Endodermal cell (in vitro differentiated cells): ENCODE measurements at regions not wholly inside any gene's neighbourhood (a gene's known extent, or its start where the extent isn't known, plus 50 kb on each side); places are given as distances from the start of the nearest gene placed in this dataset.

Source experiments
- DNase-seq: peaks from one replicate; pipeline ENCODE4 v3.0.0-alpha.2; 2017
- H3K27ac ChIP-seq: 2 replicates; pipeline ENCODE4 v1.5.1; 2013; ENCODE audit warnings: mild to moderate bottlenecking, low read depth, low read length, moderate library complexity
- H3K27me3 ChIP-seq: 2 replicates; pipeline ENCODE4 v1.6.1; 2013; ENCODE audit warnings: mild to moderate bottlenecking, low read length, moderate library complexity; ENCODE audit not compliant: insufficient read depth, control insufficient read depth, poor library complexity, severe bottlenecking
- H3K36me3 ChIP-seq: 2 replicates; pipeline ENCODE4 v1.7.0; 2013; ENCODE audit warnings: mild to moderate bottlenecking, low read length, moderate library complexity; ENCODE audit not compliant: control insufficient read depth, insufficient read depth
- H3K4me1 ChIP-seq: one replicate; pipeline ENCODE4 v1.7.0; 2013; ENCODE audit warnings: low read length; ENCODE audit not compliant: control insufficient read depth, insufficient read depth
- H3K4me3 ChIP-seq: 2 replicates; pipeline ENCODE4 v1.5.1; 2013; ENCODE audit warnings: mild to moderate bottlenecking, low read length, moderate library complexity
- H3K9ac ChIP-seq: 2 replicates; pipeline ENCODE4 v1.6.1; 2013; ENCODE audit warnings: mild to moderate bottlenecking, low read length, moderate library complexity; ENCODE audit not compliant: poor library complexity, severe bottlenecking; ENCODE audit errors: extremely low read depth
- H3K9me3 ChIP-seq: 2 replicates; pipeline ENCODE4 v1.6.1; 2013; ENCODE audit warnings: mild to moderate bottlenecking, low read length, moderate library complexity; ENCODE audit not compliant: control insufficient read depth
- H3K27ac Mint-ChIP-seq: 2 replicates; pipeline ENCODE4 v1.8.0; 2020; ENCODE audit warnings: mixed read lengths
- H3K27me3 Mint-ChIP-seq: 2 replicates; pipeline ENCODE4 v1.8.0; 2021; ENCODE audit warnings: mild to moderate bottlenecking, mixed read lengths; ENCODE audit not compliant: insufficient read depth
- H3K36me3 Mint-ChIP-seq: 2 replicates; pipeline ENCODE4 v1.8.0; 2020; ENCODE audit warnings: low read depth, mixed read lengths
- H3K4me1 Mint-ChIP-seq: 2 replicates; pipeline ENCODE4 v1.8.0; 2020; ENCODE audit warnings: mixed read lengths
- H3K4me3 Mint-ChIP-seq: 2 replicates; pipeline ENCODE4 v1.8.0; 2020; ENCODE audit warnings: mild to moderate bottlenecking, moderate library complexity, mixed read lengths
- H3K9me3 Mint-ChIP-seq: 2 replicates; pipeline ENCODE4 v1.8.0; 2020; ENCODE audit warnings: mild to moderate bottlenecking, mixed read lengths
- WGBS, 2 experiments: methylation state at CpG; one replicate each; pipeline versions ENCODE4 v1.1.5 to v1.1.7; 2013; ENCODE audit warnings: missing lambda C conversion rate in 2 of 2, mixed read lengths in 1 of 2; ENCODE audit not compliant: insufficient coverage in 1 of 2, insufficient read length in 1 of 2; 5-methylcytosine and 5-hydroxymethylcytosine counted together
- TF ChIP-seq, protein P1 (sequence below): fragments of 200-600 bp; sonication (generic); conservative IDR thresholded peaks from 2 replicates; pipeline ENCODE4 v1.5.0; 2021; ENCODE audit warnings: antibody characterized with exemption, mild to moderate bottlenecking

- Mint-ChIP-seq H3K27ac (no peak overlapping the region), H3K9me3 (no peaks in the 10 kb centered on the region), H3K27me3 (peaks cover 13% of the 10 kb centered on the region), H3K4me1 (no peaks in the 10 kb centered on the region), H3K36me3 (no peaks in the 10 kb centered on the region), H3K4me3 (no peak overlapping the region)
- Histone ChIP-seq H3K27me3 (peaks cover 6% of the 10 kb centered on the region), H3K9me3 (no peaks in the 10 kb centered on the region), H3K4me3 (no peak overlapping the region), H3K4me1 (no peaks in the 10 kb centered on the region), H3K36me3 (no peaks in the 10 kb centered on the region), H3K27ac (no peak overlapping the region), H3K9ac (no peak overlapping the region)
- WGBS, 2 experiments: 86 to 92% methylated on average over 1 to 3 of the region's 3 CpGs
- TF ChIP-seq, protein P1, sequence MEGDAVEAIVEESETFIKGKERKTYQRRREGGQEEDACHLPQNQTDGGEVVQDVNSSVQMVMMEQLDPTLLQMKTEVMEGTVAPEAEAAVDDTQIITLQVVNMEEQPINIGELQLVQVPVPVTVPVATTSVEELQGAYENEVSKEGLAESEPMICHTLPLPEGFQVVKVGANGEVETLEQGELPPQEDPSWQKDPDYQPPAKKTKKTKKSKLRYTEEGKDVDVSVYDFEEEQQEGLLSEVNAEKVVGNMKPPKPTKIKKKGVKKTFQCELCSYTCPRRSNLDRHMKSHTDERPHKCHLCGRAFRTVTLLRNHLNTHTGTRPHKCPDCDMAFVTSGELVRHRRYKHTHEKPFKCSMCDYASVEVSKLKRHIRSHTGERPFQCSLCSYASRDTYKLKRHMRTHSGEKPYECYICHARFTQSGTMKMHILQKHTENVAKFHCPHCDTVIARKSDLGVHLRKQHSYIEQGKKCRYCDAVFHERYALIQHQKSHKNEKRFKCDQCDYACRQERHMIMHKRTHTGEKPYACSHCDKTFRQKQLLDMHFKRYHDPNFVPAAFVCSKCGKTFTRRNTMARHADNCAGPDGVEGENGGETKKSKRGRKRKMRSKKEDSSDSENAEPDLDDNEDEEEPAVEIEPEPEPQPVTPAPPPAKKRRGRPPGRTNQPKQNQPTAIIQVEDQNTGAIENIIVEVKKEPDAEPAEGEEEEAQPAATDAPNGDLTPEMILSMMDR: no peak
- DNase-seq: no peak
These were observed 88.2 kb upstream of the OSMR start for GRCh38 chr5:38757451-38758245.

DNA sequence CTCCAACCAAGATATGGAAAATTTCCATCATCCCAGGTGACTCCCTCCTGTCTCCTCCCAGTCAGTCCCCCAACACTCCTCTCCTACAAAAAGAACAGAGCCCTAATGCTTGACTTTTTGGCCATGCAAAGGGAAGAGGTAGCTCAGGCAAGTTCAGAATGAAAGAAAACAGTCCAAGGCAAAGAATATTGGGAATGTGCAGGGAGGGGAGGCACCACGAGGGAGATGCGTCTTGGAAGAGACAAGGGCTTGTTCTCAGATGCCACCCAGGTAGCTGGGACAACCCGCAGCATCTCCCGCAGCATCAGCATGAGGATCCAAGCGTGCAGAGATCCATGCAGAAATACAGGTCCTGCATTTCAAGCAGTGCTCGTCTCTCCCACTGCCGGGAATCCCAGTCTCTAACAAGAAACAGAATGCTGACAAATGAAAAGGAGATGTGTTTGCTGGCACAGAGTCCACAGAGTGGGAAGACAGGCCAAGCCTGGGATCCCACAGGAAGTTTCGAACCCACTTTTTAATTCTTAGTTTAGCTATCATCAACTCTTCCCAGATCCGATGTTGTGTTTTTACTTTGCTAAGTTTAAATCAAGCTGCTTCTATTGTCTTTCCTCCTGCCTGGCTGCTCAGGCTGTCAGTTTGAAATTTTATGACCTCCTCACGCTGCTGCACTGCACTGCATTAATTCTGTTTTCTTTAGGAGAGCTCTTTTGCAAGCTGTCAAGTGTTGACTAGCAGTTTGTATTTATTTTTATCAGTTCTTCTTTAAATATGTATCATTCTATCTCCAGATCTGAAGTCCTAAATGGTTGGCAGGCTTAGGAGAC is 86.8 kb upstream of the OSMR start:
- peaks cover 13% of the 10 kb centered on the region for H3K27me3 Mint-ChIP-seq
- H3K27ac Mint-ChIP-seq: no peak overlapping the region
- DNase-seq: no peak
- no peaks in the 10 kb centered on the region for H3K4me1 ChIP-seq
- H3K4me3 ChIP-seq: no peak overlapping the region
- no peak overlapping the region for H3K9ac ChIP-seq
- no peaks in the 10 kb centered on the region for H3K9me3 ChIP-seq
- H3K36me3 Mint-ChIP-seq: no peaks in the 10 kb centered on the region
- H3K9me3 Mint-ChIP-seq: no peaks in the 10 kb centered on the region
- WGBS, 2 experiments: 88 to 92% methylated on average over 6 to 10 of the region's 10 CpGs
- H3K4me3 Mint-ChIP-seq: no peak overlapping the region
- peaks cover 6% of the 10 kb centered on the region for H3K27me3 ChIP-seq
- no peaks in the 10 kb centered on the region for H3K36me3 ChIP-seq
- no peak overlapping the region for H3K27ac ChIP-seq
- TF ChIP-seq, protein P1: no peak
- no peaks in the 10 kb centered on the region for H3K4me1 Mint-ChIP-seq

- WGBS, 2 experiments: 88 to 90% methylated on average over 2 to 4 of the region's 4 CpGs
- H3K9me3 ChIP-seq: peaks cover 9% of the 10 kb centered on the region
- Mint-ChIP-seq H3K4me1 (no peaks in the 10 kb centered on the region), H3K27ac (no peak overlapping the region), H3K9me3 (peaks cover 15% of the 10 kb centered on the region), H3K27me3 (peaks cover 8% of the 10 kb centered on the region), H3K4me3 (no peak overlapping the region), H3K36me3 (no peaks in the 10 kb centered on the region)
- no peak overlapping the region for H3K27ac ChIP-seq
- TF ChIP-seq, protein P1: no peak
- no peak overlapping the region for H3K4me3 ChIP-seq
- no peaks in the 10 kb centered on the region for H3K4me1 ChIP-seq
- no peak overlapping the region for H3K9ac ChIP-seq
- H3K27me3 ChIP-seq: peaks cover 6% of the 10 kb centered on the region
- DNase-seq: no peak
- H3K36me3 ChIP-seq: no peaks in the 10 kb centered on the region
These were observed 80.8 kb upstream of the OSMR start for GRCh38 chr5:38764937-38765391.
